Trophoblast cell (in vitro differentiated cells and primary cell): ENCODE measurements at regions not wholly inside any gene's neighbourhood (a gene's known extent, or its start where the extent isn't known, plus 50 kb on each side); places are given as distances from the start of the nearest gene placed in this dataset.
"Not testable (repeated sequence)": the region's sequence is repeated elsewhere in the genome, so short reads cannot be mapped to it uniquely, and the experiment has no call there.

Experiments used
- DNase-seq, 2 donors: peaks; one replicate each; pipeline ENCODE4 v3.0.0-alpha.2; 2016
- H2AFZ ChIP-seq: 2 replicates; pipeline ENCODE4 v1.6.1; 2013; ENCODE audit warnings: low read length, moderate library complexity, mild to moderate bottlenecking; ENCODE audit not compliant: insufficient read depth, poor library complexity
- H2AK5ac ChIP-seq: 2 replicates; pipeline ENCODE4 v1.6.1; 2013; ENCODE audit warnings: mild to moderate bottlenecking, low read length
- H2BK120ac ChIP-seq: 2 replicates; pipeline ENCODE4 v1.6.1; 2013; ENCODE audit warnings: low read length, mild to moderate bottlenecking, moderate library complexity; ENCODE audit not compliant: insufficient read depth, poor library complexity
- H2BK12ac ChIP-seq: 2 replicates; pipeline ENCODE4 v1.6.1; 2013; ENCODE audit warnings: mild to moderate bottlenecking, low read length, moderate library complexity
- H2BK5ac ChIP-seq: 2 replicates; pipeline ENCODE4 v1.6.1; 2013; ENCODE audit warnings: low read length, low read depth, moderate library complexity, mild to moderate bottlenecking; ENCODE audit not compliant: poor library complexity
- H3K14ac ChIP-seq: 2 replicates; pipeline ENCODE4 v1.6.1; 2013; ENCODE audit warnings: mild to moderate bottlenecking, low read length
- H3K18ac ChIP-seq: 2 replicates; pipeline ENCODE4 v1.6.1; 2013; ENCODE audit warnings: mild to moderate bottlenecking, low read length
- H3K23ac ChIP-seq: 2 replicates; pipeline ENCODE4 v1.6.1; 2013; ENCODE audit warnings: low read length
- H3K27ac ChIP-seq: 2 replicates; pipeline ENCODE4 v1.5.1; 2013; ENCODE audit warnings: low read depth, mild to moderate bottlenecking, inconsistent platforms, low read length, moderate library complexity
- H3K27me3 ChIP-seq: 2 replicates; pipeline ENCODE4 v1.6.1; 2013; ENCODE audit warnings: inconsistent platforms, mild to moderate bottlenecking, low read length, moderate library complexity; ENCODE audit not compliant: insufficient read depth
- H3K36me3 ChIP-seq, 2 experiments: 1 replicate in 1 of 2; 2 replicates in 1 of 2; pipeline ENCODE4 v1.6.1; 2013; ENCODE audit warnings: low read length in 2 of 2, mild to moderate bottlenecking in 2 of 2, moderate library complexity in 1 of 2; ENCODE audit not compliant: insufficient read depth in 2 of 2, control insufficient read depth in 1 of 2
- H3K4ac ChIP-seq: 2 replicates; pipeline ENCODE4 v1.6.1; 2013; ENCODE audit warnings: low read depth, mild to moderate bottlenecking, low read length, moderate library complexity
- H3K4me1 ChIP-seq, 2 experiments: 1 replicate in 1 of 2; 2 replicates in 1 of 2; pipeline ENCODE4 v1.6.1; 2013; ENCODE audit warnings: low read length in 2 of 2, mild to moderate bottlenecking in 2 of 2, moderate library complexity in 1 of 2; ENCODE audit not compliant: insufficient read depth in 2 of 2, control insufficient read depth in 1 of 2
- H3K4me2 ChIP-seq: 2 replicates; pipeline ENCODE4 v1.6.1; 2013; ENCODE audit warnings: inconsistent platforms, mild to moderate bottlenecking, low read length, moderate library complexity
- H3K4me3 ChIP-seq: 2 replicates; pipeline ENCODE4 v1.5.1; 2013; ENCODE audit warnings: mild to moderate bottlenecking, low read depth, low read length, inconsistent platforms
- H3K79me1 ChIP-seq: one replicate; pipeline ENCODE4 v1.6.1; 2013; ENCODE audit warnings: low read length
- H3K79me2 ChIP-seq: 2 replicates; pipeline ENCODE4 v1.6.1; 2013; ENCODE audit warnings: low read length, mild to moderate bottlenecking; ENCODE audit not compliant: control insufficient read depth, insufficient read depth, poor library complexity
- H3K9ac ChIP-seq: 2 replicates; pipeline ENCODE4 v1.6.1; 2013; ENCODE audit warnings: mild to moderate bottlenecking, low read length
- H3K9me3 ChIP-seq: 2 replicates; pipeline ENCODE4 v1.6.1; 2013; ENCODE audit warnings: low read depth, mild to moderate bottlenecking, control low read depth, inconsistent platforms, low read length; ENCODE audit not compliant: insufficient read depth
- H4K12ac ChIP-seq: 2 replicates; pipeline ENCODE4 v1.6.1; 2013; ENCODE audit warnings: low read depth, mild to moderate bottlenecking, low read length, moderate library complexity
- H4K8ac ChIP-seq: 2 replicates; pipeline ENCODE4 v1.6.1; 2013; ENCODE audit warnings: low read depth, mild to moderate bottlenecking, low read length, moderate library complexity
- H4K91ac ChIP-seq: one replicate; pipeline ENCODE4 v1.6.1; 2013; ENCODE audit warnings: low read depth, mild to moderate bottlenecking, low read length, moderate library complexity
- WGBS: extraction: QIAGEN DNeasy Blood & Tissue Kit; methylation state at CpG from one replicate; pipeline ENCODE4 v1.1.7; 2013; ENCODE audit warnings: missing lambda C conversion rate; ENCODE audit not compliant: insufficient read length, insufficient coverage; ENCODE audit errors: extremely low coverage; 5-methylcytosine and 5-hydroxymethylcytosine counted together

DNA sequence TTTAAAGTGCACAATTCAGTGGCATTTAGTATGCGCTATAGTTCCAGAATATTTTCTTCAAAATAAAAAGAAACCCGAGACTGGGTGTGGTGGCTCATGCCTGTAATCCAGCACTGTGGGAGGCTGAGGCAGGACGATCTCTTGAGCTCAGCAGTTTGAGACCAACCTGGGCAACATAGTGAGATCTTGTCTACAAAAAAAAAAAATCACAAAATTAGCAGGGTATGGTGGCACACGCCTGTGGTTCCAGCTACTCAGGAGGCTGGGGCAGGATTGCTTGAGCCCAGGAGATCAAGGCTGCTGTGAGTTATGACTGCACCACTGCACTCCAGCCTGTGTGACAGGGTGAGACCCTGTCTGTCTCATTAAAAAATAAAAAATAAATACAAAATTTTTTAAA lies 1070.4 kb downstream of the RPIA start:
- WGBS = no CpG with 5 or more reads among the region's 4 CpGs

GRCh38 chr2:89762461-89763253 lies 1071.2 kb downstream of the RPIA start:
- not testable (repeated sequence) for H3K27me3 ChIP-seq, H2BK12ac ChIP-seq, H3K4me2 ChIP-seq, H3K23ac ChIP-seq, H4K8ac ChIP-seq, H2AFZ ChIP-seq, H3K27ac ChIP-seq, H4K12ac ChIP-seq, H3K36me3 ChIP-seq, H3K18ac ChIP-seq, H3K79me1 ChIP-seq, H3K14ac ChIP-seq, H3K4me1 ChIP-seq, DNase-seq, H3K79me2 ChIP-seq, H2BK5ac ChIP-seq, H3K9ac ChIP-seq, H3K4ac ChIP-seq, H2BK120ac ChIP-seq, H2AK5ac ChIP-seq, H4K91ac ChIP-seq
- no CpG with 5 or more reads among the region's 13 CpGs for WGBS
- H3K9me3 ChIP-seq = peaks cover 65% of the 10 kb centered on the region
- peak overlapping the region; percentile 31 for H3K4me3 ChIP-seq

More for the DNA sequence above, 1070.4 kb downstream of the RPIA start:
- not testable (repeated sequence) for H3K27ac ChIP-seq, H3K36me3 ChIP-seq, H3K4me3 ChIP-seq, H3K4me1 ChIP-seq, H3K4ac ChIP-seq, H4K91ac ChIP-seq, H3K23ac ChIP-seq, H2AFZ ChIP-seq, DNase-seq, H2AK5ac ChIP-seq, H3K14ac ChIP-seq, H2BK5ac ChIP-seq, H3K9ac ChIP-seq, H3K27me3 ChIP-seq, H2BK120ac ChIP-seq, H2BK12ac ChIP-seq, H4K12ac ChIP-seq, H3K18ac ChIP-seq, H4K8ac ChIP-seq, H3K79me2 ChIP-seq, H3K79me1 ChIP-seq, H3K4me2 ChIP-seq
- H3K9me3 ChIP-seq = peaks cover 63% of the 10 kb centered on the region

DNA sequence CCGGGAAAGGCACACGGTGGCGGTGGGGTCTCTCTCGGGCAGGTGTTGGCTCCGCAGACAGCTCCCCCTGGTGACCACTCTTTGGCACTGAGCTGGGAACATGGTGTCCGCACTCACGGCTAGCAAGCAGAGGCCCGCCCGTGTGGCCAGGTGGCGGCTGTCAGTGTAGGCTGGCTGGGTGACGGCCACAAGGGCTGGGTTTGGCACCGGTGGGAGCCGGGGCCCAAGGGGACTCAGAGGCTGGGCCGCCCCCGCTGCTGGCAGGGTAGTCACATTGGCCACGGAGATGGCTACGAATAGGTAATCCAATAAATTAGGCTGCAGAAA lies 1071.7 kb downstream of the RPIA start:
- no CpG with 5 or more reads among the region's 17 CpGs for WGBS
- Histone ChIP-seq H3K4me3 (no peak overlapping the region), H3K18ac (no peak overlapping the region)

DNA sequence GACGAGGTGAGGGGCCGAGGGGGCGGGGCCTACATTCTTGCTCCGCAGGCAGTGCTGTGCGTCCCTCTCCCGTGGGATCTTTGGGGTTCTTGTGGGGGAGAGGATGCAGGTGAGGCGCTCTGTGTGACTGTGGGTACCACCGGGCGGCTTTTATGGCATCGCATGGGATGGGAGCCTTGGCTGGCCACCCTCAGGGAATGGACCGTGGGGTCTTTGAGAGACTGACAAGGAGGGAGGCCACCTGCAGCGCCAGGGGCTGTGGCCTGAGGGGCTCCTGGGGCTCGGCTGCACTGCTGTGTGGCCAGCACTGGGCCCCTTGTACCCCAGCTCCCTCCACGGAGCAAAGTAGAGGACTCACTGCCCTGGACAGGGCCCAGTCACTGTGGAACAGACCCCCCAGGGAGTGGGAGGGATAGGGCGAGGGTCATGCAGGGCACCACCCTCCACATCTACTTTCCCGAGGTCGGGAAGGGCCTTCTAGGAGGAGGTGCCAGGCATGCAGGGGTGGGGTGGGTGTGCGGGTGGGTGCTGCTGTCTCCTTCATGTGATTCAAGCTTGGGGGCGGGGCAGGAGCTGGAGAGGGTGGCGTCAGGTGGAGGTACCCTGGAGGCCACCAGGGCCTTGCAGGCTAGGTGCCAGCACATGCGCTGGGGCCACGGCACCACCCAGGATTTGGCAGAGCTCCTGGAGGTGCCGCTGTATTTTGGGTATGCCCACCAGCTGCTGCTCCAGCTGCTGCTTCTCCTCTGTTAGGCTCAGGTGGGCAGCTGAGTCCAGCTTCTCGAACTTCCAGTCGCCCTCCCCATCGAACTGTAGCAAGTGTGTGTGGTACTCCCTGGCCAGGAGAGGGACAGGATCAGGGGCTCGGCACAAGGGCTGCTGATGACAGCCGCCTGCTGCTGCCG lies 1072.4 kb downstream of the RPIA start:
- H3K18ac ChIP-seq = no peak overlapping the region
- H3K23ac ChIP-seq = no peak overlapping the region
- H2BK120ac ChIP-seq = no peak overlapping the region
- H4K12ac ChIP-seq = no peak overlapping the region
- H3K79me2 ChIP-seq = no peaks in the 10 kb centered on the region
- no peaks in the 10 kb centered on the region for H3K36me3 ChIP-seq
- no peak overlapping the region for H2AK5ac ChIP-seq
- no peak overlapping the region for H3K14ac ChIP-seq
- peaks cover 9% of the 10 kb centered on the region for H3K27me3 ChIP-seq
- WGBS = no CpG with 5 or more reads among the region's 29 CpGs
- DNase-seq = no peak
- no peak overlapping the region for H3K4ac ChIP-seq
- no peak overlapping the region for H2AFZ ChIP-seq
- H2BK5ac ChIP-seq = no peak overlapping the region
- H3K4me2 ChIP-seq = no peak overlapping the region
- no peak overlapping the region for H2BK12ac ChIP-seq
- no peak overlapping the region for H3K9ac ChIP-seq
- H3K79me1 ChIP-seq = no peaks in the 10 kb centered on the region
- no peak overlapping the region for H3K27ac ChIP-seq
- H3K4me3 ChIP-seq = peak overlapping the region; percentile 57
- no peaks in the 10 kb centered on the region for H3K4me1 ChIP-seq
- H3K9me3 ChIP-seq = peaks cover 59% of the 10 kb centered on the region
- H4K91ac ChIP-seq = no peak overlapping the region
- H4K8ac ChIP-seq = no peak overlapping the region

More for the DNA sequence above, 1071.7 kb downstream of the RPIA start:
- Histone ChIP-seq H3K4me1 (no peaks in the 10 kb centered on the region), H3K79me2 (no peaks in the 10 kb centered on the region), H2AFZ (no peak overlapping the region), H3K36me3 (no peaks in the 10 kb centered on the region), H3K79me1 (no peaks in the 10 kb centered on the region), H3K27ac (no peak overlapping the region), H3K27me3 (peaks cover 9% of the 10 kb centered on the region), H3K9ac (no peak overlapping the region), H3K9me3 (peaks cover 64% of the 10 kb centered on the region), H3K14ac (no peak overlapping the region), H4K12ac (no peak overlapping the region), H4K91ac (no peak overlapping the region), H3K4me2 (no peak overlapping the region), H2BK12ac (no peak overlapping the region), H3K4ac (no peak overlapping the region), H3K23ac (no peak overlapping the region), H2BK5ac (no peak overlapping the region), H2AK5ac (no peak overlapping the region), H2BK120ac (no peak overlapping the region), H4K8ac (no peak overlapping the region)
- DNase-seq = peak in 1 of 2 donors; percentile 16
